HG02885 (cell line): ENCODE measurements at regions not wholly inside any gene's neighbourhood (a gene's known extent, or its start where the extent isn't known, plus 50 kb on each side); places are given as distances from the start of the nearest gene placed in this dataset.
"Not testable (repeated sequence)": the region's sequence is repeated elsewhere in the genome, so short reads cannot be mapped to it uniquely, and the experiment has no call there.

Experiments
- ATAC-seq: cut with Tn5 transposase; IDR thresholded peaks from one replicate; pipeline ENCODE4 v1.9.1; 2021; ENCODE audit warnings: mild to moderate bottlenecking; ENCODE audit not compliant: unreplicated experiment, poor library complexity

- ATAC-seq: no peak
Measured at GRCh38 chr4:134663742-134664141, 462.2 kb upstream of the PABPC4L start.

GRCh38 chr4:134650461-134650860 lies 448.9 kb upstream of the PABPC4L start:
- no peak for ATAC-seq

- ATAC-seq: no peak
Measured at GRCh38 chr4:134645778-134646177, 444.2 kb upstream of the PABPC4L start.

DNA sequence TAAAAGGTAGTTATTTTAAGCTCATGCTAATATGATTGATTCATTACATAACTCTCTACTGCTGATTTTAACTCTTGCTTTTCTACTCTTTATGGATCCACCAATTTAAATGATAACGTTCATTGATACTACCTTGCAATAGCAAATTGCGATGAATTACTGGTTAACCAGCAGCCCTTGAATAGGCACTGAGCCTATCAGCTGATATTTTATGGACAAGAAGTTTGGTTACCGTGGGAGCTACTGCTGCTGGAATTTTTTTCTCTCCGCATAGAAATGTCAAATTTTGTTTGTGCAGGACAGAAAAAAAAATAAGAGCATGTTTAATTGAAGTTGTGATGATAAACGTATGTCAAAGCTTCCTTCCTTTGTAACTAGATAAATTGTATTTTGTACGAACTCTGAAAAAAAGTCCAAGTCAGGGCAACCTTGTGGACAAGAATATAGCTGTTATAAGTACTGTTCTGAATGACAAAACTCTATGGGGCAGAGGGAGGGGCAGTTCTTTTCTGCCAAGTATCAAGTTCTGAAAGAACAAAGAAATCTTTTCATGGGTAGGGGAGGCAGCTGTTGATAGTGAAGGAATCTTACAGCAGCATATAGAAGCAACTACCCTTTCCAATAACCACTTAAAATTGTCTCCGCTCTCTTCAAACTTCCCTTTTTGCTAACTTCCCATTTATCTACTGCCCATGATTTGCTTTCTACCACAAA lies 434.9 kb upstream of the PABPC4L start:
- ATAC-seq: no peak

DNA sequence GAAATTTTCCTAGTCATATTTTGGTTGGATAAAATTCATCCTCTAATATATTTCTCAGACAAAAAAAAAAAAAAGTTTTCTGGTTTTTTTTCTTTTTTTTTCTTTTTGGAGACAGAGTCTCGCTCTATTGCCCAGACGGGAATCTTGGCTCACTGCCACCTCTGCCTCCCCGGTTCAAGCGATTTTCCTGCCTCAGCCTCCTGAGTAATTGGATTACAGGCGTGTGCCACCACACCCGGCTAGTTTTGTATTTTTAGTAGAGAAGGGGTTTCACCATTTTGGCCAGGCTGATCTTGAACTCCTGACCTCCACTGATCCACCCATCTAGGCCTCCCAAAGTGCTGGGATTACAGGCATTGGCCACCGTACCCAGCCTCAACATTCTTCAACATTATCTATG lies 432.7 kb upstream of the PABPC4L start:
- no peak for ATAC-seq

GRCh38 chr4:134632056-134632455 lies 430.5 kb upstream of the PABPC4L start:
- ATAC-seq: no peak

DNA sequence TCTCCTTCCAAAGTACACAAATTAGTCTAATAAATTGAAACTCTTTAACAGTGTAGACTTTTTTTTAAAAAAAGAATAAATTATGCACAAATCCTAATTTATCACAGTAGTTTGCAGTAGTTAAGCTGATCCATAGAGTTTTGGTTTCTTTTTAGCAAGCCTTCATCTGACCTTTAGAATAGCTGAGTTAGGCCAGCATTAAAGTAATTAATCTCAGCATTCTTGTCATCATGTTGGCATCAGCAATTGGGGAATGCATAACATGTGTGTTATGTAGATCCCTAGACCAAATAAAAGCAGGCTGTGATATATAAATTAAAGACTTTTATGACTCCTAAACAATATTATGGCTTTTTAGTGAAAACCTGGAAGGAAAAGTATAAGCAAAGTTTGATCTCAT lies 426.5 kb upstream of the PABPC4L start:
- no peak for ATAC-seq

DNA sequence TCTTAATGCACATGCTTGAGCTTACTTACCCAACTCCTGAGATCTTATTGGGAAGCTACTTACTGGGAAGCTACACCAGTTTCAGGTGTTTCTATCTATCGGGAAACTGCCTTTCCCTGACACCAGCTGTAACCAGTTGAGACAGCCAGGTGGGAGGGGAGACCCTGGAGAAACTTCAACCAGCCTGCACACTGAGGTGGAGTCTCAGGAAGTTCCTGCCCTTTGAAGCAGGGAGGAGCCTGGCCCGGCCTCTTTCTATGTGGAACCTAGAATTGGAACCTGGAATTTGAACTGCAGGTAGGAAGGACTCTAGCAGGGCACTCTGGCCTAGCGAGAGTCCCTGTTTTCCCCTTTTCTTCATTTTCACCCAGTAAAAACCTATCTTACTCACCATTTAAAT lies 425.8 kb upstream of the PABPC4L start:
- ATAC-seq: no peak

GRCh38 chr4:134624365-134624764 lies 422.8 kb upstream of the PABPC4L start:
- no peak for ATAC-seq

DNA sequence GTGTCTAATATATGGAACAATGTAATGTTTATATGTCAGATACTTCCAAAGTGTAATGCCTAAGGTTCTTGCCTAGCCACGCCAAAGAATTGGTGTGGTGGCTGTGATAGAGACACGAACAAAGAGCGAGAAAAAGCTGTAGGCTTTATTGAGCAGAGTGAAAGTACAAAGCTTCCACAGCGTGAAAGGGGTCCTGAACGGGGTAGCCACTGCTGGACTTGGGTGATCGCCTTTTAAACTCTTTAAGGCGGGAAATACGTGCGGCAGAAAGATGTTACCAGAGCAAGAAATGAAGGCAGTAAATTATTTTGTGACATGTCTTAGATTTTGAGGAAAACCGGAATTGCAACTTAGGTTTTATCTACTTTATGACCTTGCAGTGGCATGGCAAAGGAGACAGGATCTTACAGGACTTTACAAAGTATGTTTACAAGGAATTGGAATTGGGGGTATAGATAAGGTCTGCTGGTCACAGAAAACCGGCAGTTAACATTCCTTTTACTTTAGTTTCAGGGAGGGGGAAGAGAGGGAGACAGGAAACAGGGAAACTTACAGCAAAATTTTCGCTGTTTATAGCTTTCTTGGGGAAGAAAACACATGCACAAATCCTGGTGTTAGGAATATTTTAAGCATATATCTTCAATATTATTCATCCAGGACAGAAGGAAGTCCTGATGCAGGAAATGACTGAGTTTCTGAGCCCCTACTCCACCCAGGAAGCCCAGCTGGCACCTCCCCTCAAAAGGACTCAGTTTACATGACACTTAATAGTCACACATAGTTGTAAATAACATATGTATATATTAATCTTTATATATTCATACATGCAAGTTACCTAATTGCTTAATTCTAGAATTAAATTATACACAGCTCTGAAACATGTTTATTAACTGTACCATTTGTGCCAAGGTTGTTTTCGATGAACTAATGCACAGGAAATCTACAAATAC lies 421.3 kb upstream of the PABPC4L start:
- ATAC-seq: not testable (repeated sequence)

GRCh38 chr4:134622199-134622598 lies 420.6 kb upstream of the PABPC4L start:
- no peak for ATAC-seq

DNA sequence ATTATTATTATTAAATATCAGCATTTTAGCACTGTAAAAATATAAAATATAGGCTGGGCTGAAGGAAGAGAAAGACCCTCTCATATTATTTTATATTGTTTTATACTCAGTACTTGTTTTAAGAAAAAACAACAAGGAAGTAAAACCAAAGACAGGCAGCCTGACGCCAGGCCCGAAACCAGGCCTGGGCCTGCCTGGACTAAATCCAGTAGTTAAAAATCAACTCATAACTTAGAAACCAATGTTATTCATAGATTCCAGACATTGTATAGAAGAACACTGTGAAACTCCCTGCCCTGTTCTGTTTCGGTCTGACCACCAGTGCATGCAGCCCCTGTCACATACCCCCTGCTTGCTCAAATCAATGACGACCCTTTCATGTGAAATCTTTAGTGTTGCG lies 420.1 kb upstream of the PABPC4L start:
- ATAC-seq: not testable (repeated sequence)

DNA sequence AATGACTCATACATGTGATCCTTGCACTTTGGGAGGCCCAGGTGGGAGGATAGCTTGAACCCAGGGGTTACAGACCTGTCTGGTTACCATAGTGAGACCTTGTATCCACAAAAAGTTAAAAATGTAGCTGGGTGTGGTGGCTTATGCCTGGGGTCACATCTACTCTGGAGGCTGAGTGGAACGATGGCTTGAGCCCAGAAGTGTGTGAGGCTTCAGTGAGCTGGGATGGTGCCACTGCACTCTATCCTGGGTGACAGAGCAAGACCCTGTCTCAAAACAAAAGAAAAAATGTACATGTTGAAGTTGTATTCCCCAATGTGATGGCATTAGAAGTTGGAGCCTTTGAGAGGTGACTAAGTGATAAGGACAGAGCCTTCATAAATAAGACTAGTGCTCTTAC lies 409.4 kb upstream of the PABPC4L start:
- no peak for ATAC-seq

DNA sequence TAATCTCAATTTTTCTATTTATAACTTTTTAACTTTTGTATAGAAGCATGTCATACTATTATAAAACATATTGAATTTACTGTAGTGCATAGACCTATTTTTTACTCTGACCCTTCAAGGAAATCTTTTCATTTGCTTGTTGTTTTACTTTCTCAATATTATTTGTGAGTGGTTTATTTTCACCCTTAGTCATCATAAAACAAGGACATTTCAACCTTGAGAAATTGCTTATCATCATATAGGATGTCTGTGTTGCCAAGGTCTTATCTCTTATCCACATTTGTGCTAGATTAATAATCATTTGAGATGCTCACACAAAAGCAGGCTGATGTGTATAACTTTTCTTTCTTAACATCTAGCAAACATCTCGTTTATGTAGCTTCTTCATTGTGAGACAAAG lies 408.6 kb upstream of the PABPC4L start:
- no peak for ATAC-seq

DNA sequence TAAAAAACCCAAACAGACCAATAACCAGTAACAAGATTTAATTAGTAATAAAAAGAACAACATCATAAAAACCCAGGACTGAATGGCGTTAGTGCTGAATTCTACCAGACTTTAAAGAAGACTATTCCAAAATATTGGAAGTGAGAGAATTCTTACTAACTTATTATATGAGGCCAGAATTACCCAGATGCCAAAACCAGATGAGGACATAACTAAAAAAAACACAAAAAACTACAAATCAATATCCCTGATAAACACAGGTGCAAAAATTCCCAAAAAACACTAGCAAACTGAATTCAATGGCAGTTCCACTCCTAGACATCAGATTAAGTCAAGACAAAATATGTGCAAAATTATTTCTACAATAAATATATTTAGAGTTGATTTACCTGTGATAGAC lies 400.1 kb upstream of the PABPC4L start:
- no peak for ATAC-seq

DNA sequence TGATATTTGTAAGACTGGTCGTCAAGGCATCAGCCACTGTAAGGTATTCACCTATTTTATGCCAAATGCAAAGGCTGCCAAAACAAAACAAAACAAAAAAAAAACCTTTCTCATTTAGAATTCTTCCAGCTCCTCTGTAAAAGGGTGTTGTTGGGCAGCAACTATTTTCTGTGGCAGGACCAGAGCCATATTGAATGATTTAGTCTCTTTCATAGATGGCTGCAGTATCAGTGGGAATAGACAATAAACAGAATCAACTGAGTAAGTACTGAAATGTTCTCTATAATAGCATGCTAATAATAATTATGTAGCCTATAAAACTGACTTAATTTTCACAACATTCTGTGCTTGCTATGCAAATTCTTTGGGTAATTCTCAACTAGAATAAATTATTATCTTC lies 389.7 kb upstream of the PABPC4L start:
- no peak for ATAC-seq

DNA sequence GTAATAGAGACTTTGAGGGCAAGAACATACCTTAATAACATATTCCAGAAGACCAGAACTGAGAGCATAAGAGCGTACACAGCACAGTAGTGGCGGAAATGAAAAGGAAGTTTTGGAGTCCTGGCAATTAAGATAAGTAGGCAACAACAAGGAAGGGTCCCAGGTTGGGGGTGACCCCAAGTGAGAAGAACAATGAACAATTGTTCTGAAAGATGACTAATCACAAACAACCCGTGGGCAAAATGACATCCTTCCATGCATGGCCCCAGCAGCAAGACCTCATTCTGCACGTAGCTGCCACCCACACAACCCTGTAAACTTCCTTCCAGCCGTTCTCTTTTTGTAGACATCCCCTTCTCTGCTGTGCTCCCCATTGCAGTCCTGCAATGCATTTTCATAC lies 384.4 kb upstream of the PABPC4L start:
- ATAC-seq: no peak

DNA sequence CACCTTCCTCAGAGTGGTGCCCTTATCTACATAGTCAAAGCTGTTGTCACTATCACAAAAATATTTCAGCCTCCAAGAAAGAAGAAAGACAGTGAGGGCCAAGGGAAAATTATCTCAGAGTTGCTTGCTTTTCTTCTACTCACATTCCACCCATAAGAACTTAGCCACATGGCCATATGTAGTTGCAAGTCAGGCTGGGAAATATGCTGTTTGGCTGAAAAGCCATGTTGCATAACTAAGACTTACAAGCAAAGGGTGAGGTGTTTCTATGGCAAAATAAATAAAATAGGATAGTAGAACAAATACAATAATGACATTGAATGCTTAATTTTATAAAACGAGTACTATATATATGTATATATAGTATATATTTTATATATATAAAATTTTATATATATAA lies 365.9 kb upstream of the PABPC4L start:
- no peak for ATAC-seq

DNA sequence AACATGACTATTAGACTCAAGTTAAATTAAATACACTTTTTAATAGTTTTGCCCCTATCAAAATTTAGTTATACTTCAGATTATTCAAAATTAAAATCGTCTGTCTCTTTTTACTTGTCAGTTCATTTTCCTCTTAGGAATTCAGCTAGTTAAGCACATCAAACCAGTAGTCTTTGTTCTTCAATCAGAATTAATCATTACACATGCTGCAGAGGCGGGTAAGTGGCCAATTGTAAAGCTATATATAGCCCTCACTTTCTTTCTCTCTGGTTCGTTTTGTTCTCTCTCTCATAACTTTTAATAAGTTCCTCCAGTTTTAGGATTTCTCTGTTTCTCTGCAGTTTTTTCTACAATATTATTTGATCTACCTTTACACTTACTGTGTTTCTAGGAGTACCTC lies 359.1 kb upstream of the PABPC4L start:
- ATAC-seq: no peak

DNA sequence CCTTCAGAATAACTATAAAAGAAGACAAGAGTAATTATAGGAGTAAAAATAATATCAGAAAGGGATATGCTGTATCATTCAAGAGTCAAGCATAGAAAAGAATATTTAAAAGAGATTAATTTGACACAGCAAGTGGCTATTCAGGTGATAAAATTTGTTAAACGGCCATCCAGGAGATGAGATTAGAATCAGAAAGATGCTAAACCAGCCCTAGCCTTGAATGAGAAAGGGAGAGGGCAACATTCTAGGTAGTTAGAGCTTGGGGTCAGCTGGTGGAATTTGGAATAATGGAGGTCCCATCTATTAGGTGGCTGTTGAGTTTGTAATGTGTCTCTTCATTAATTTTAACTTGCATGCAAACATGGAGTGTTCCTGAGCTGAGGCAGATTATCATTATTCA lies 350.5 kb upstream of the PABPC4L start:
- no peak for ATAC-seq

GRCh38 chr4:134551348-134551747 lies 349.8 kb upstream of the PABPC4L start:
- ATAC-seq: no peak
